Stomach (tissue), 4 donors: ENCODE measurements at regions not wholly inside any gene's neighbourhood (a gene's known extent, or its start where the extent isn't known, plus 50 kb on each side); places are given as distances from the start of the nearest gene placed in this dataset.
"Not testable (repeated sequence)": the region's sequence is repeated elsewhere in the genome, so short reads cannot be mapped to it uniquely, and the experiment has no call there.

Experiments used
- EP300 ChIP-seq: sonication (generic); formaldehyde crosslinking; IDR thresholded peaks from one replicate; pipeline ENCODE4 v1.6.1; 2017; ENCODE audit warnings: antibody characterized with exemption
- POLR2AphosphoS5 ChIP-seq, 3 donors: sonication (generic); formaldehyde crosslinking; IDR thresholded peaks; one replicate each; pipeline ENCODE4 v1.6.1; 2016; ENCODE audit warnings: antibody characterized with exemption in 3 of 3
- TF ChIP-seq, protein P1 (sequence below), 7 experiments: fragments of 450-650 bp in 4 of 7; fragments of 200-600 bp in 3 of 7; sonication (generic) in 3 of 7; IDR thresholded peaks; one replicate each; pipeline ENCODE4 v1.5.1; 2016 to 2019; ENCODE audit warnings: antibody characterized with exemption in 7 of 7, control low read depth in 2 of 7, mild to moderate bottlenecking in 1 of 7

- not testable (repeated sequence) for TF ChIP-seq POLR2AphosphoS5 (IDR thresholded peaks at IDR 0.05); EP300
- TF ChIP-seq, protein P1, sequence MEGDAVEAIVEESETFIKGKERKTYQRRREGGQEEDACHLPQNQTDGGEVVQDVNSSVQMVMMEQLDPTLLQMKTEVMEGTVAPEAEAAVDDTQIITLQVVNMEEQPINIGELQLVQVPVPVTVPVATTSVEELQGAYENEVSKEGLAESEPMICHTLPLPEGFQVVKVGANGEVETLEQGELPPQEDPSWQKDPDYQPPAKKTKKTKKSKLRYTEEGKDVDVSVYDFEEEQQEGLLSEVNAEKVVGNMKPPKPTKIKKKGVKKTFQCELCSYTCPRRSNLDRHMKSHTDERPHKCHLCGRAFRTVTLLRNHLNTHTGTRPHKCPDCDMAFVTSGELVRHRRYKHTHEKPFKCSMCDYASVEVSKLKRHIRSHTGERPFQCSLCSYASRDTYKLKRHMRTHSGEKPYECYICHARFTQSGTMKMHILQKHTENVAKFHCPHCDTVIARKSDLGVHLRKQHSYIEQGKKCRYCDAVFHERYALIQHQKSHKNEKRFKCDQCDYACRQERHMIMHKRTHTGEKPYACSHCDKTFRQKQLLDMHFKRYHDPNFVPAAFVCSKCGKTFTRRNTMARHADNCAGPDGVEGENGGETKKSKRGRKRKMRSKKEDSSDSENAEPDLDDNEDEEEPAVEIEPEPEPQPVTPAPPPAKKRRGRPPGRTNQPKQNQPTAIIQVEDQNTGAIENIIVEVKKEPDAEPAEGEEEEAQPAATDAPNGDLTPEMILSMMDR (IDR thresholded peaks at IDR 0.05) = not testable (repeated sequence)
These were observed 138.0 kb downstream of the OR2B2 start for GRCh38 chr6:27774264-27774600.
